NCI-H748 (cell line): ENCODE measurements at regions not wholly inside any gene's neighbourhood (a gene's known extent, or its start where the extent isn't known, plus 50 kb on each side); places are given as distances from the start of the nearest gene placed in this dataset.

Source experiments
- DNase-seq: peaks from one replicate; lab custom pipeline; 2025; ENCODE audit not compliant: unreplicated experiment; lab: John Stamatoyannopoulos, UW

DNA sequence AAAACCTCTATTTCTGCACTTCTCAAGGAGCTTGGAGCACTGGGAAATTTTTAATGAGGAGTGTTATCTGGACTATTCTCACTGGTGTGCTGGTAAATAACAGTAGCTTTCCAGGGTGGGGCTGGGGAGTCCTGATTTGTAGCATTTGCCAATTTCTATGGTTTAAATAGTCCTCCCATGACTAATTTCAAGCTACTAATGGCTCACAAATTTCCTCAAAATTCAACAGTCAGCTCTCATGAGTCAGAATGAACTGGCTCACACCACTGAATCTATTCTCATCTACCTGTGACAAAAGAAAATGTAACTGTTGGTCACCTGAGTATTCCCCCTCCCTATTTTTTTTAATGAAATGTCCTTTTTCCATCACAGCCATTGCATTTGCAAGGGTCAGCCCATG lies 449.6 kb downstream of the KIF16B start:
- DNase-seq: no peak

DNA sequence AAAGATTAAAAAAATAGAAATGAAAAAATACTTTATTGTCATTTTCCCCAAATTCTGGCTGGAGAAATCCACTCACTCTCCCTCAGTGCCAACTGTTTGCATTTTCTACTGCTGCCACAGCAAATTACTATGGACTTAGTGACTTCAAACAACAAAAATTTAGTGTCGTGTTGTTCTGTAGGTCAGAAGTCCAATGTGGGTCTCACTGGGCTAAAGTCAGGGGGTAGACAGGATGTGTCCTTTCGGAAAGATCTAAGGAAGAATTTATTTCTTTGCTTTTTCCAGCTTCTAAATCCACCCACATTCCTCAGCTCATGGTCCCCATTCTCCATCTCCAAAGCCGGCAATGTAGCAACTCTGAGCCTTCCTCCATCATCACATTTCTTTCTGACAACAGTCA lies 453.3 kb downstream of the KIF16B start:
- no peak for DNase-seq

DNA sequence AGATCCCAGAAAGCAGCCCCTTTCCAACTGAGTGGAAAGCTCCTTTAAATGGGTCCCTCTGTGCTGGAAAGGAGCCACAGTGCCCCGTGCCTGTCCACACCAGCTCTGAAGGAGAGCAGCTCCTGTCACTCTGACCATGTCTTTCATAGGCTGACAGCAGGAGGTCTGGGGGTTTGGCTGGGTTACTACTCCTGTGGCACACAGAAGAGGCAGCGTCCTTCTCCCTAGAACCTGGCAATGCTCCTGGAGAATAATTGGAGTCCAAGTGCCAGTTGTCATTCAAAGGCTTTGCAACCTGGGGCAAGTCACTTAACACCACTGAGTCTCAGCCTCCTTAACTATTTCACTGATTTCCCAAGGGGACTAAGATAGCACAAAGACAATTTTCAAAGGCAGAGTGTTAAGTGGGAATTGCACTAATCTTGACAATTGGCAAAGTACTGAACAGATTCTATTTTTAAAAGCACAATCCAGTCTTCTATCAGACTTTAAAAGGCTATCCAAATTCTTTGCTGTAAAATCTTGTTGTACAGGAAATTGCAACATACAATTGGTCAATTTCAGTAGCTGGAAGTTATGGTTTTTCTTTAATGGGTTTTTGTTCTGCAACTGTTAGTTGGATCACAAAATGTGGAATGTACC lies 457.2 kb downstream of the KIF16B start:
- DNase-seq: no peak

DNA sequence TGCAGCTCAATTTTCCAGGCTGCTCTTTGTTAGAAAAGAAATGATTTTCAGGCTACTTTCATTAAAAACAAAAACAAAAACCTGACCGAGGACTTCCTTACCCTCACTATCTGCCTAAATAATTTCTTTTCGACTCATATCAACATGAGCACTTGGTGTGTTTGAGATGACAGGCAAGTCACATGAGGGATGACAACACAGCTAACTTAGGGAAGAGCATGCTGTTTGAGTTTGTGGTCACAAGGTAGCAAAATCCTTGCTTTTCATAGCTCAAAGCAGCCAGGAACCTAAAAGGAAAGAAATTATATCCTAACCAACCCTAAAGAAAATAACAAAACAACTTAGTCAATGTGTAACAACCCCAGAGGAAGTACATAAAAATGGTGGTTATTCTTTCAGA lies 459.5 kb downstream of the KIF16B start:
- no peak for DNase-seq

DNA sequence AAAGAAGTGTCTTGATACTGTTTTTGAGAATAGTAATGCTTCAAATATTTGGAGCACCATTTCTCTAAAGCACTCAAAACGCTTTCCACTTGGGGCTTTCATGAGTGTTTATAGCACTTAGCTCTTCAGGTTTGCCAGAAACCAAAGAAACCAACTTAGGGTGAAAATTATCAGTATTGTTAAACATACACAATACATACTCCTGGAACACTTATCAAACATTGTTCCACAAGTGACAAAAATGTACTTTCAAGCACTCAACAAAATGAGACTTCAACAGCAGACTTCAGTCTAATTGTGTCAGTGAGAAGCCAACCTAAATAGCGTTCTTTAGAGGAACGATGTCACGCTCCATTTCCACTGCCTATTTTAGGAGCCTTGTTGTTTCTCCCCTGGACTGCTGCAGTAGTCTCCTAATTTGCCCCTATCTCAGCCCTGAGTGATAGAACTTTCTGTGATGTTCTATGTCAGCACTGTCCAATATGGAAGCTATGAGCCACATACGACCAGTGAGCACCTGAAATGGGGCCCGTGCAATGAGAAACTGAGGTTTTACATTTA lies 461.3 kb downstream of the KIF16B start:
- DNase-seq: no peak

DNA sequence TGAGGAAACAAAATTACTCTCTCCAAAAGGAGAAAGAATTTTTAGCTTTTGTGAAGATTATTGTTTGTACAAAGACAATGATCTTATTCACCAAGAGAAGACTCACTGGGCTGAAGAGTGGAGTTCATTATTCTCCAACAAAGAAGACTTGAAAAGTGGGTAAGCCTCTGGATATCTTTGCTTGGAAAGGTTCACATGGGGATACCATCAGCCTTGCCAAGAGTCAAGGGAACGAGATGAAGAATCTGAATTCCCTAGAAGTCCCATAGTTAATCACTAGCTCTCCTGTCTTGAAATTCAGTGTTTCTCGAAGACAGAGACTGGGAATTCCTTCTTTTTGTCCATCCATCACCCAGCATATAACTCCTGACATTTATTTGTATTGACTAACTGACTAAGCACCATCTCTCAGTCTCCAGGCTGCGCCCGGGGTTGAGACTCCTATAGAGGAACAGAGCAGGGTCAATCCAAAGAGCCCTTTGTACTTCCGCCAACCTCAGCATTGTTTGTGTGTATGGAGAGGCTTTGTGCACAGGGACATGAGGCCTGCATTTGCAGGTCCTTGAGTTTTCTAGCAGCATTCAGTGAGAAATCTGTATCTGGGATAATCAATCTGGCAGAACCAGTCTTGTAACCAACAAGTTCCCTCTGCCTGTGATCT lies 461.9 kb downstream of the KIF16B start:
- no peak for DNase-seq

DNA sequence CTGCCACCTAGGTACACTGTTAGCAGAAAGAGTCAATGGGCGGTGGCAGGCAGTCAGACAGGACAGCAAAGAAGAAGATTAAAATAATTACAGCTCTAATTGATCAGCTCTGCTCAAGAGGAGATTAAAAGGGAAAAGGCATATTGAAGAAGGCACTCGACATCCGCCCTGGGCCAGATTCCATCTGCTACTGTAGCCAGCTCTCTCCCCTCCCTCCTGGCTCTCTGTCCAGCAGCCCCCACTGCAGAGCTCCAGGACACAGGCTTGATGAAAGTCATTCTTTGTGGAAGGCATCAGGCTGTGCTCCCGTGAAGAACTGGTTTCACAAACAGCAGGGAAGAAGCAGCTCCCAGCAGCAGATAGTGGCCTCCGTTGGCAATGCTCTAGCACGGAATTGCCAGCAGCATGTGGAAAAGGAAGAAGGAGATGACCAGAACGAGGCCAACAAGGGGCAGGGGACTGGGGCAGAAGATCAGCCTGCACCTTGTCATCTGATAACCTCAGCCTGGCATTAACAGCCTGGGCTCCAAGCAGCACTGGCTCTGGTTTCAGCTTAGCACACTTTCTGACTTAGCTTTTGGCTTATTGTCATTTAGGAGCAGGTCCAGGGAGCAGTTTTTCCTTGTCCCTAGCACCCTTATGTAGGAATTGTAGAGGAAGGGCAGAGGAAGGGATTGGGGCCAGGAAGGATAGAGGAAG lies 465.9 kb downstream of the KIF16B start:
- peak; percentile 54 for DNase-seq

DNA sequence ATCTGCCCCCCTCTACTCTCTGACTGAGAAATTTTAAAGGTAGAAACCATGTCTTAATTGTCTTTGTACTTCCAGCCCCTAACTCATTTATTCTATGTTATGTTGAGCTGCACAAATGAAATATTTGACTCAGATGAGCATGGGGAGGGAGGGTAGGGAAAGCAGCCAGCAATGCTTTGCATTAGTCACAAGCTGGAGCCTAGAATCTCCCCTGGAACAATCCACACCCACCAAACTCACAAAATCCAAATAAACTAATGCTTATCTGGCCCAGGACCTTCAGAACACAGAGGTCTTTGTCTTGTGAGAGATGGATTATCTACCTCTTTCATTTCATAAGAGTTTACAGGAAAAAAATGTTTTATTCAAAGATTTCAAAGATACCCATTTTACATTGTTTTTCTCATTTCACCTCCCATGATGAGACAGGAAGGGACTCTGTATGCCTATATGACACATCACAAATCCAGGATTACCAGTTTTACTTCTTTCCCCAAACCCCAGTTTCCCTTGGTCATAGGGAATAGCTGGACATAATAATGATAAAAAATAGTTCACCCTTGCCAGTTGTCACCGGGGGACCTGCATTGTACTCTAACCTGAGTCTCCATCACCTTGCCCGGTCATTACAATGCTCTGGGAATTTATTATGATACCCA lies 466.9 kb downstream of the KIF16B start:
- no peak for DNase-seq

DNA sequence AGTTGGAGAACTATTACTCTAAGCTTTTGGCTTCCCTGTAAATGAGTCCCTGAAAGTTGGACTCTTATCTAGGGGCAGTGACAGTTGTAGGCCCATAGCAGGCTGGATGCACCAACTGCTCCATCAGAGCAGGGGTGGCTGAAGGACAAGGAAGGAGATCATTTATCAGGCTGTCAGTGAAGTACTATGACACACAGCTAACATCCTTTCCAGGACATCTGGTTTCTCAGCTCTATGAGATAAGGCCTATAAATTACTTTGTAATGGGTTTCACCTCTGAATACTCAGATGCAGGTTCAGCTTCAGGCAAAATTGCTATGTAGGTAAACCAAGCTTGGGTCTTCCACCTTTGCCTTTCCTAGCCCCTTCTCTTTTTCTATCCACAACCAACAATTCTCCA lies 468.5 kb downstream of the KIF16B start:
- no peak for DNase-seq
